22Rv1 (cell line): ENCODE measurements at regions not wholly inside any gene's neighbourhood (a gene's known extent, or its start where the extent isn't known, plus 50 kb on each side); places are given as distances from the start of the nearest gene placed in this dataset.

Source experiments
- H3K27ac ChIP-seq: fragments of 450-650 bp; 2 replicates; pipeline ENCODE4 v1.5.1; 2017
- ZFX ChIP-seq: fragments of 450-650 bp; IDR thresholded peaks from 2 replicates; pipeline ENCODE4 v1.6.1; 2017; ENCODE audit warnings: antibody characterized with exemption, borderline replicate concordance
- TF ChIP-seq, protein P1 (sequence below): fragments of 450-650 bp; IDR thresholded peaks from 2 replicates; pipeline ENCODE4 v1.5.1; 2017; ENCODE audit warnings: mild to moderate bottlenecking

DNA sequence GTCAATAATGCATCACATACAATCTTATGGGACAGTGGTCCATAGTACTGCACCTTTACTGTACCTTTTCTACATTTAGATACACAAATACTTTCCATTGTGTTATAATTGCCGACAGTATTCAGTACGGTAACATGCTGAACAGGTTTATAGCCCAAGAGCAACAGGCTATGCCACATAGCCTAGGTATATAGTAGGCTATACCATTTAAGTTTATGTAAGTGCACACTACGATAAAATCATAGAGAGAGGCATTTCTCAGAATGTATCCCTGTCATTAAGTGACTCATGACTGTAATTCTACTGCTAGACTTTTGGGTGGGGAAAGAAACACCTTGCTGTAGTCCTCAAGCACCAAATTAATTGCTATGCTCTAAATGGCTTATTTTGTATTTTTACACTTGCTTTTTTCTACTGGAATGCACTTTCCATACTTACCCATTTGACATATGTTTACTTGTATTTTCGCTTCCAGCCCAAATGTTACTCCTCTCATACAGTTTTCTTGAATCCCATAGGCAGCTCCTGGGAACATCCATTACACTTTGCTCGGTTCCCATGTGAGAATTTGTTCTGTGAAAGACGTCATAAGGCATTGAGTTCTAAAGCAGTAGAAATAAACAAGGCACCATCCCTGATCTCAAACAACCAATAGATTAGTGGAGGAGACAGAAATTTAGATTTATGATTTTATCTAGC lies 714.0 kb upstream of the ID2 start:
- TF ChIP-seq, protein P1, sequence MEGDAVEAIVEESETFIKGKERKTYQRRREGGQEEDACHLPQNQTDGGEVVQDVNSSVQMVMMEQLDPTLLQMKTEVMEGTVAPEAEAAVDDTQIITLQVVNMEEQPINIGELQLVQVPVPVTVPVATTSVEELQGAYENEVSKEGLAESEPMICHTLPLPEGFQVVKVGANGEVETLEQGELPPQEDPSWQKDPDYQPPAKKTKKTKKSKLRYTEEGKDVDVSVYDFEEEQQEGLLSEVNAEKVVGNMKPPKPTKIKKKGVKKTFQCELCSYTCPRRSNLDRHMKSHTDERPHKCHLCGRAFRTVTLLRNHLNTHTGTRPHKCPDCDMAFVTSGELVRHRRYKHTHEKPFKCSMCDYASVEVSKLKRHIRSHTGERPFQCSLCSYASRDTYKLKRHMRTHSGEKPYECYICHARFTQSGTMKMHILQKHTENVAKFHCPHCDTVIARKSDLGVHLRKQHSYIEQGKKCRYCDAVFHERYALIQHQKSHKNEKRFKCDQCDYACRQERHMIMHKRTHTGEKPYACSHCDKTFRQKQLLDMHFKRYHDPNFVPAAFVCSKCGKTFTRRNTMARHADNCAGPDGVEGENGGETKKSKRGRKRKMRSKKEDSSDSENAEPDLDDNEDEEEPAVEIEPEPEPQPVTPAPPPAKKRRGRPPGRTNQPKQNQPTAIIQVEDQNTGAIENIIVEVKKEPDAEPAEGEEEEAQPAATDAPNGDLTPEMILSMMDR, result no peak
- TF ChIP-seq ZFX, result no peak
- no peak overlapping the region for H3K27ac ChIP-seq

DNA sequence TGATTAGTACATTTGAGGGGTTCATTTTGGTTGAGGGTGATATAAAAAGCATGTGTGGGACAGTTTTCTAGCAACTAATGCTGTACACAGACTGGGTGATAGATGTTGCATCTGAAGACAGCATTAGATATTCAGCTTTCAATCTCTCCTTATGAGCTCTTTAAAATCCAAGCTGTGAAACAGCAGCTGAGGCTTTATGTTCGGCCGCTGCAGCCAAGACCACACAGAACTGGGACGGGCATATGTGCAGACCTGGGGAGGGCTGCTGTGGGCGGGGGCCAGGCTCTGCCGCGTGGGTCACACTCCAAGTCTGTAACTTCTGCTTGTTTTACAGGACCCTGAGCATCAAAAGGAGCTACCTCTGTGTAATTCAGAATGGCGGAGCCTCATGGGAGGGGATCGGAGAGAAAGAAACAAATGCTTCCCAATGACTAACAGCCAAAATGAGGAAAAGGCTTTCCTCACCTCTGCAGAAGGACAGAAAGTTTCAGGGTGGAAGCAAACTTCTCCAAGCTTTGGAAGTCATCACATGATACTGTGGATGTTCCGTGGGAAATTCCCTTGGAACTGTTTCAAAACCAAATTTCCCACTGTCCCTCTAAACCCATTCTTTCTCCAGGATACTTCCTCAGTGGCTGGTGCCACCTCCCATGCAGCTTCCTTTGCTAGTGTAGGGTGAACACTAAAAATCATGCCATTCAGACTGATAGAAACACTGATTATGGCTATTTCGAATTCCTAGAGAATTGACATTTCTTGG lies 711.9 kb upstream of the ID2 start:
- H3K27ac ChIP-seq, result no peak overlapping the region
- TF ChIP-seq ZFX, result no peak
- TF ChIP-seq, protein P1, result no peak

DNA sequence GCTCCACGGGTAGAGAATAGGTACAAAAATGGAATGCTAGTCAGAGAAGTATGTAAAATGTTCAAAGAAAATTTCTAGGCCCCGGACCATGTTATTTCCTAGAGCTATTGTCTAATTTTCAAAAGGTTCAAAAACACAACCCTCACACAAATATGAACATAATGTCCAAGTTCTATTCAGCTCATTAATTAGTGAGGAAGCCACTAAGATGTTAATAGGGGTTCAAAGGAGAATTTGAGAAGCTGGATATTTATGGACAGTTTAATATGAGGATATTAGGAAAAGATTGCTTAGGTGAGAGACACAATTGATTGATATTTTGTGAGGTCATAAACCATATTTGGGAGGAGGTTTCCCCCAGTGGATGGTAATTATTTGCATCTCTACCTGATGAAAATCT lies 710.6 kb upstream of the ID2 start:
- no peak for TF ChIP-seq ZFX
- H3K27ac ChIP-seq, result no peak overlapping the region

DNA sequence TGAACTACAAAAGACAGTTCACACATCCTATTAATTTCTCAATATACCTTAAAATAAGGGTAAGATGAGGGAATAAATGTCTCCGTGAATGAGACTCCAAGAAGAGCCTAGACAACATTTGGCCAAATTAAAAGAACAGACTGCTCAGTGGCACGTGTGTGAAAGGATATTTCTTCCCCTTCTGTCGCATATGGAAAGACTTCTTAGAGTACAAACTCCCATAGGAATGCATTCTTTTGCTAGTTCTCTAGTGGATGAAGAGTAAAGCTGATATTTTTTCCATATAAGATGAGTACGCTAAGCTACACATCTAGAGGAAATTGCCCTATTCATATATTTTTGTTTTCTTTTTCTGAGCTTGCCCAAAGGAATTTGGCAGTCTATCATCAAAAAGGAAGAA lies 710.0 kb upstream of the ID2 start:
- TF ChIP-seq, protein P1, result no peak
- TF ChIP-seq ZFX, result no peak
- H3K27ac ChIP-seq, result no peak overlapping the region

DNA sequence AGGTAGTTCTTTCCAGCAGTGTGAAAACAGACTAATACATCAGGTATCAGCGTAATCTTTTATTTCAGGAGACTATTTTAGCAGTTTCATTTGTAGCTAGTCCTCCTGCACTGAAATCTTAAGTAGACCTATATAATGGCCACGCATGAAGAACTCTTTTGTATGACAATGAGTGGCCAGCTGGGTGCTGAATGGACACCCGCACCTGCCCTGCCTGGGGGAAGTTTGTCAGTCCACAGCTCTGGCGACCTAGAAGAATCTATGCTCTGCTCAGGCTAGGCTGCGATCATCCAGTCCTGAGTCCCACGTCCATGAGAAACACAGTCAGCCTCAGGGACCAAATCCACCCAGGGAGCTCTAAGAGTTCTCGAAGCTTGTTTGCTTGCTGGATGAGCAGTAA lies 709.2 kb upstream of the ID2 start:
- no peak for TF ChIP-seq ZFX
- TF ChIP-seq, protein P1, result no peak
- no peak overlapping the region for H3K27ac ChIP-seq

DNA sequence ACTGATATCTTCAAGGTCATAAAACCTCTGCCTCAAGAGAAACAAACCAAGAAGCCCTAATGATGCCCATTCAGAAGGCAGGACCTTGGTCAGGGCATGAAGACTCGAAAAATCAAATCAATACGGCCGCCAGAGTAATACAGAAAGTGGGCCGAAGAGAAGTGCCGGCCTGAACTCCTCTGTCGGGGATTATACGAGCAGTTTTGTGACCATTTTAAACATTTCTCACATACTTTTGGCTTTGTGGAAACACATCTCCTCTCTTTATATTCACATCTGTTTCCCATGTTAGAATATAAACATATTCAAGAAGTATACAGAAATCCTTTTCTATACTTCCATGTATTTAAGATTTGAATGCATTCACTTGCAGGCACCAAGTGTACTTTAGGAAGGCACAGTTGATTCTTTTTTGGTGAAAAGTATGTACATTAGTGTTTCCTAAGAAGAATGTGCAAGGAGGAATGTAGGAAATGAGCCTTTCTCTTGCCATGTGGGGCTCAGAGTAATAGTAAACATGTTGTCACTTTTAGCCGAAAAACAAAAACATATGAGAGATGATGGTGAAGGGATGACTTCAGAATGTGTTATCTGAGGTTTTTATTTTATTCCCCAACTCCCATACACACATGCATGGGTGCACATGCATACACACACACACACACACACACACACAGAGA lies 707.9 kb upstream of the ID2 start:
- no peak overlapping the region for H3K27ac ChIP-seq
- TF ChIP-seq ZFX, result no peak
- TF ChIP-seq, protein P1, result no peak

DNA sequence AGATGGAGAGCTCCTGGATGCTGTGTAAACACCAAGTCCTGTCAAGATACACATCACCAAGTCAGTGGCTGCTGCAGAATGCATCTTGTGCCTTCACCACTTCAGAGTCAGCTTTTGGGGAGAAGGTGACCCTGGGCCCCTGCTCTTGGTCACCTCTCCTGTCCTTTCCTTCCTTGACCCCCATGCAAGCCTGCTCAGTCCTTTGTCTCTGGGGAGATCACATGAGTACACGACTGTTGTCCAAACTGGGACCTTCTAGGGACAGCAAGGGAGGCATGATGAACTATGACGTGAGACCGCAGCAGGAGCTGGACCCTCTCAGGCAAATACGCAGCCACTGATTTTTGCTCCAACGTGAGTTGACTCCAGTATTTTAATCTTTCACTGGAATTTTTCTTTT lies 706.9 kb upstream of the ID2 start:
- TF ChIP-seq, protein P1, result no peak
- no peak for TF ChIP-seq ZFX
- no peak overlapping the region for H3K27ac ChIP-seq
